NCI-H460 (cell line): ENCODE measurements at regions not wholly inside any gene's neighbourhood (a gene's known extent, or its start where the extent isn't known, plus 50 kb on each side); places are given as distances from the start of the nearest gene placed in this dataset.

ENCODE experiments used
- DNase-seq: peaks from one replicate; pipeline ENCODE4 v3.0.0-alpha.2; 2016; ENCODE audit warnings: low read depth; ENCODE audit errors: extremely low read depth

DNA sequence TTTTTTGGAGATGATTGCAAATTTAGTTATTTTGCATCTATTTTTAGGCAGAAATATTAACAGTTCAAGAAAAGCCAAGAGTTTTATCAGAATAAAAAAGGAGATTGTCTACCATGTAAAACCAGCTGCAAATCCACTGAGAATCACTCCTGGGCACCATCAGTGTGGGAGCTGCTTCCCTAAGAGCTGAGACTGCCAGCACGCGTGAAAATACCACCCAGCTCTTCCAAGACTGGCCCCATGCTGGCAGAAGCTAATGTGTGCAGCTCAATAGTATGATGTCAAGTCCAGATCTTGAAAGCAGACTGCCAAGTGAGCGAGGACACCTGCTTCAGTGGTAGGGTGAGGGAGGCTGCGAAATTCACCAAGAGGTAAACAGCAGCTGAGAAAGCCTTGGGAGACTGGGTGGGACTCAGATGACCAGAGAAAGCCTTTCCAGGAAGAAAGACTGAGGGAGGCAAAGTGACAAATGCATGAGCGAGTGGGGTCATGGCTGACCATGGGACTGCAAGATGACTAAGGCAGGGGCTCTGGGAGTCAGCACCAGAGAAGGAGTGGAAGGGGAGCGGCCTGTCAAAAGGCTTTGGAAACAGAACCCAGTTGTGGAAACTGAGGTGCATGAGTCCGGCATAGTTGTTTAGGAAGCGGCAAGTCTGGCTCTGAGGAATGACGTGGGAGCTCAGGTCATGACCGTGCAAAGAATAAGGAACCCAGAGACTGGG lies 200.9 kb downstream of the GADD45G start:
- no peak for DNase-seq

DNA sequence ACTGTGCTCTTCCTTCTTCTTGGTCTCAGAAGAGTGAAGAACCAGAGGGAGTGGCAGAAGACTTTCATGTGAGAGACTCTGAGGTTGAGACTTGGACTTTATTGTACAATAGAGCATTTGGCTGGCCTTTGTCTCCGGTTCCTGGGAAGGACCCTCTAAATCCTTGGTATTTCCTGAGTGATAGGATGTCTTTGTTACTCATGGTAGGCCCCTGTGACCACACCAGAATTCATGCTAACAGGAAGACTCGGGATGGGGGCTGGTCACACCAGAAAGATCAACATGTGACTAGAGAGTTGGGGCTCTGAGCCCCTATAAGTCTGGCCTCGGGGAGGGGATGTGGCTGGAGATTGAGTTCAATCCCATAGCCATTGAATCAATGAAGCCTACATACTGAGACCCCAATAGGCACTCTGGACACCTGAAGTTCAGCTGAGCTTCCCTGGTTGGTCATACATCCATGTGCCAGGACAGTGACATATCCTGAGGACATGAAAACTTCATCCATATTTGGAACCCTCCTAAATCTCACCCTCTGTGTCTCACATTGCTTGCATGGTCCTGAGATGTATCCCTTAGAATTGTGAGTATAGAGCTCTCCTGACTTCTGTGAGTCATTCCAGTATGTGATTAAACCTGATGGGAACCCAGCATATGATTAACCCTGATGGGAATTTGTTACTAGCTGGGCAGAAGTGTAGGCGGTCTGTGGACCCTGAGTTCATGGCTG lies 201.7 kb downstream of the GADD45G start:
- DNase-seq, result no peak

DNA sequence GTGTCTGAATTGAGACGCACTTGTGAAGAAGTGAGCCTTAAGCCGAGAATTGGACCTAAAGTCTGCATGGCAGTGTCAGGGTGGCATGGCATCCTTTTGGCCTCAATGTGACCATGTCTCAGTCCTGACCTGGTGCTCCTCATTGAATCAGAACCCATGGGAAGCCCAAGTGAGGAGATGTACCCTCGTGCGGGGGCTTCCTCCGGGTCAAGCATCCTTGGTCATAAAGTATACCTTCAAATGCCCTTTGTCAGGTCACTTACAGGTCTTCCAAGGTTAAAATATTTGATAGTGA lies 202.2 kb downstream of the GADD45G start:
- DNase-seq, result no peak

DNA sequence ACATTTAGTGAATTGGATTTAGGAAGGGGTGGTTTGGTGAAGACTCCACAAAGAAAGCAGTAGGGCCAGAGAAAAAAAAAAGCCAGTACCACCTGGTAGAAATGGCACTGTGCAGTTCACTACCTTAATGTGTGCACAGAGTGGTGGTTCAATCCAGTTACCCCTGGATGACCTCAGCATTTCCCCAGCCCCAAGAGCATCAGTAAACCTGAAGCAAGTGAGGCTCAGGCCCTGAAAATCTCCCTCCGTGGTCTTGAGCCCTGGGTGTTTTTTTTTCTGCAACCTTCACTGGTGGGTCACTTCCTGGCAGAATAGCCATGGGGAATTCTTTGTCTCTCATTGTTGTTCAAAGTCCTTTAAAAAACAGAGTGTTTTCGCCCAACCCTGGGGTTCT lies 202.9 kb downstream of the GADD45G start:
- DNase-seq, result no peak

- DNase-seq, result no peak
Measured at GRCh38 chr9:89808076-89808755, 203.4 kb downstream of the GADD45G start.

DNA sequence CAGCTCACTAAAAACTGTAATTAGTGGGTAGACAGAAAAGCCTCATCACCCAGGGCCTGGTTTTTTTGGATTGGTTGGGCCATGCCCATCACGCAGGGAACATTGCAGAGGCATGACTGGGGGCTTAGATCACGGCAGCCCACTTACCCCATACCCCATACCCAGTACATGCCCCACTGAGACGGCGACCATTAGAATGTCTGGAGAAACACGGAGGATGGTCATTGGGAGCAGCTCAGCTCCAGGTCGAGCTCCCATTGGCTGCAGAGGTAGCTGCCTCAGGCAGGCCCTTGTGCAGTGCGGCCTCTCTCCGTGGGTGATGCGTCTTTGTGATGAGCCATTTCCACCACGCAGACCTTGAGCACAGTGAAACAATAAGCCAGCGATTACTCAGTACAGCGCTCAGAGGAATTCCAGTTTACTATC lies 204.0 kb downstream of the GADD45G start:
- DNase-seq, result no peak

DNA sequence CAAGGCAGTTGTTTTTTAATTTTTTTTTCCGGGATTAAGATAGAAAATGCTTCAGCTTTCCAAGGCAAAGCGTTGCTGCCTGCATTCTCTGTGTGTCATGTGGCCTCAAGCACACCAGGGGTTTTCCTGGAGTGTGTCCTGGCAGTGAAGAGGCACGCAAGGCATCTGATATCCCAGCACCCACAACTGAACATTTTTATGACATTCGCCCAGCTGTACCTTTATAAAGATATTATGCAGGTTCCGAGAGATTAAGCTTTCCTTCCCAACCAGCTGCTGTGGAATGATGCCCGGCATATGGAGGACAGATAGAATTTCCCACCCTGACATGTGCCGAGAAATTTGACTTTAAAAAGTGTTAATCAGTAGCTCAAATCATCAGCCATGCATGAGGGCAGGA lies 205.6 kb downstream of the GADD45G start:
- no peak for DNase-seq

DNA sequence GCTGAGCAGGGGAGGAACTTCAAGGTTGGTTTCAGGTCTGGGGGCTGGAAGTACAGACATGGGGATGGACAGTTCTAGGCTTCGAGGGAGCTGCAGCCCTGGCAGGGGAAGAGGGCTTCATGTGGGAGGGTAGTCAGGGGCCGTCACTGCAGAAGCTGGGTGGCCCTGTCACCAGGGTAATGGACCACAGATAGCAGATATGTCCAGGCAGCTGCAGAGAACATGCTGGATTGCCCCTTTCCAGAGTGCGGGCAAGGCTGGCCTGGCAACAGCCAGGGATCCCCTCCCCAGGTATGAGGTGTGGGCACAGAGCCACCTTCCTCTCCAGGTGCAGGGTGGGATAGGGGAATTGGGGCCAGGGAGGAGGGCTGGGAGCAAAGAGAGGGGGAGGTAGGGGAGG lies 206.5 kb downstream of the GADD45G start:
- DNase-seq, result no peak

DNA sequence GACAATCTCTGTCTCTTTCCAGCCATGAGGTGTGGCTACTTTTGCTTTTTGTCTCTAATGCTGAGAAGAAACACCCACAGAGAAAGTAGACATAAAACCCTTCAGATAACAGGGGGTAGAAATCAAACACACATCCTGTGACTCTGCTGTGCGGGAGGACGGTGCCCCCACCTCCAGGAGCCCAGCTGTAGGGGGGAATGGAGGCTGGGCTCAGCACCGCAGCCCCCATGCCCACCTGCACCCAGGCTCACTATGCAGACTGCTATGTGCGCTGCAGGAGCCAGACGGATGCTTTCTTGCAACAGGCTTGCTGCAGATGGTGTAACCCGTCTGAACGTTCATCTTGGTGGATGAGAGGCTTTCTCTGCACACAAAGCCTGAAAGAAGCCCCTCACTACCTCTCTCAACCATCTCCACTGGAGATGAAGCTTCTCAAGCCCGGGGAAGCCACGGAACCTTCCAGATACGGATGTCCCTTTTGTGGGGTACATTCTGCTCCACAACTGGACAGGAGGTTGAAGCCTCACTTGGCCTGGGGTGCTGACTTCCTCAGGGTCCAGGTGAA lies 207.2 kb downstream of the GADD45G start:
- no peak for DNase-seq

DNA sequence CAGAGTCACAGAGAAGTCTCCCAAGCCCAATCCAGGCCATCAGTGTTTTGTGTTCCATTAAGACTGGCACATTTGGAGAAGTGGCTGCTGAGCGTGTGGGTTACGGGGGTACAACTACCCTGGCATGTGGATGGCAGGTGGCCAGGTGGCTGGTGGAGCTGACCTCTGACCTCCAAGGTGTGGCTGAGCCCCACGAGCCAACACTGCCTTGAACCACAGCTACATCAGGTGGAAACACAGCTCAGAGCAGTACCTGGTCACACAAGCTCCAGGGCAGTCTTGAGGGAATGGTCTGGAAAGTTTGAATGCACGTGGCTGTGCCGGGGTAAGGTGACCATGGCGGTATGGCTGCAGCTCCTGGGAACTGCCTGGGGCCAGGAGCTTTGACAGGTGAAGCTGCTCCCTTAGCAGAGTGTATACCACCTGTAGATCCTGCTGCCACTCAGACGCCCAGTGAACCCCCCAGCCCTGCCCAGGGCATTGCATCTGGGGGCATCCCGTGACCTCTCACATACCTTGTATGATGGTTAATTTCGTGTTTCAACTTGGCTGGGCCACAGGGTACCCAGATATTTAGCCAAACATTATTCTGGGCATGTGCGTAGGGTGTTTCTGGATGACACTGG lies 207.9 kb downstream of the GADD45G start:
- no peak for DNase-seq

DNA sequence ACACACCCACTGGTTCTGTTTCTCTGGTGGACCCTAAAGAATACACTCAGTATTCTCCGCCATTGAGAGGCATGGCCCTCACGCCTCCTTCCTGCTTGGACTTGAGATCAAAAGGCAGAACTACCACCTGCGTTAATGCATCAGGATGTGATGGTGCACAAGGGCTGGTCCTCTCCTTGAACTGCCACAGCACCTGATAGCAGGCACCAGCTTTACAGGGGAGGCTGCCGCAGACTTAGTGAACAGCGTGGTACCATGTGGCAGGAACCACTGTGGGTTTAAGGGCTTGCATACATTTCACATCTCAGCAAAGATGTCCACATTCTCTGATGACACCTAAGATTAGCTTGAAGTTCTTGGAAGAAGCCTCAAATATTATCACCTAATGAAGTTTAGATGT lies 208.7 kb downstream of the GADD45G start:
- DNase-seq, result no peak

DNA sequence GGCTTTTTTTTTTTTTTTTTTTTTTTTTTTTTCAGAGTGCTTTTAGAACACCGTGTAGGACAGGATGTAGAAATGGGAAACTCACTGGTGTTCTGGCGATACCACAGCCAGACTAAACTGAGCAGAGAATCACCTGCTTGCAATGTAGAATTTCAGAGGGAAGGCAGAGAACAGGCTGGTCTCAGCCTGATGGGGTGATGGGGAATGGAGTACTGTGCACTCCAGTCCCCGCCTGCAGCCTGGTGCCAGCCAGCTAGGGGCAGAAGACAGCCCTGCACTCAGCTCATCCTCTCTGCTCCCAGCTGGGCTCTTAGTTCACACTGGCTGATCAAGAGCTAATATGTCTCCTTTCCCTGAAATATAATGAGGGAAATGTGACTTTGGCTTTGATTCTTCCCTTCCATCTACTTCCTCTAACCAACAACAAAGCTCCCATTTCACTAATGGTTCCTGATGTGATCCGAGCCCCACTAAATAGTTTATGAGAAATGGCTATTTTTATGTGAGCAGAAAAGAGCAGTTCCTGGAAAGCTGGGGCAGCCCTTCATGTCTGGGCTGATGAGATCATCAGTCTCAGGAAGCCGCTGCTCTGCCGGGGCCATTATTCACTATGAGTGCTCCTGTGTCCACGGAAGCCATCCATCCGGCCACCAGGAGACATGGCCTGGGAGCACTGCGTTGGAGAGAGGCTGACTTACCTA lies 209.7 kb downstream of the GADD45G start:
- no peak for DNase-seq

GRCh38 chr9:89815061-89815902 lies 210.5 kb downstream of the GADD45G start:
- no peak for DNase-seq

DNA sequence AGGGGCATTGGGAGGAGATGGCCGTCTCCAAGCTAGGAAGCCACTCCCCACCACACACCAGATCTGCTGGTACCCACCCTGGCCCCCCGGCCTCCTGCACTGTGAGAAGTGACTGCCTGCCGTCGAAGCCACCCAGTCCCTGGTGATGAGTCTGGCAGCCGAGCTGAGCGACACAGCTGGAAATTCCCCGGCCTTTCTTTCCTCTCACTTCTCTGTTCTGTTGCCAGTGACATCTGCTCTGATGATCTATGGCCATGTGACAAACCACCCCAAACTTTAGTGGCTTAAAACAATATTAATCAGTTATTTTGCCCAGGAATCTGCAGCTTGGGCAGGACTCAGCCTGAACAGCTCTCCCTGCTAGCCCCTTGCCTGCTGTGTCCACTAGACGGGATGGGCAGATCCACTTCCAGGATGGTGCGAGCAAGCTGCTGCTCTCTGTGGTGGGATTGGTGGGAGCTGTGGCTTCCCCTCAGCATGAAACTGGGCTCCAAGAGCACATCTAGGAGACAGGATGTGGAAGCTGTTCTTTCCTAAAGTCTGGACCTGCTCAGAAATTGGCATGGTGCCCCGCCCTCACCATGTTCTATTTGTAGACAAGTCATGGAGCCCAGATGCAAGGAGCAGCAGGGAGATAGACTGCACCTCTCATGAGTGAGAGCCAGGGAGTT lies 211.2 kb downstream of the GADD45G start:
- no peak for DNase-seq

DNA sequence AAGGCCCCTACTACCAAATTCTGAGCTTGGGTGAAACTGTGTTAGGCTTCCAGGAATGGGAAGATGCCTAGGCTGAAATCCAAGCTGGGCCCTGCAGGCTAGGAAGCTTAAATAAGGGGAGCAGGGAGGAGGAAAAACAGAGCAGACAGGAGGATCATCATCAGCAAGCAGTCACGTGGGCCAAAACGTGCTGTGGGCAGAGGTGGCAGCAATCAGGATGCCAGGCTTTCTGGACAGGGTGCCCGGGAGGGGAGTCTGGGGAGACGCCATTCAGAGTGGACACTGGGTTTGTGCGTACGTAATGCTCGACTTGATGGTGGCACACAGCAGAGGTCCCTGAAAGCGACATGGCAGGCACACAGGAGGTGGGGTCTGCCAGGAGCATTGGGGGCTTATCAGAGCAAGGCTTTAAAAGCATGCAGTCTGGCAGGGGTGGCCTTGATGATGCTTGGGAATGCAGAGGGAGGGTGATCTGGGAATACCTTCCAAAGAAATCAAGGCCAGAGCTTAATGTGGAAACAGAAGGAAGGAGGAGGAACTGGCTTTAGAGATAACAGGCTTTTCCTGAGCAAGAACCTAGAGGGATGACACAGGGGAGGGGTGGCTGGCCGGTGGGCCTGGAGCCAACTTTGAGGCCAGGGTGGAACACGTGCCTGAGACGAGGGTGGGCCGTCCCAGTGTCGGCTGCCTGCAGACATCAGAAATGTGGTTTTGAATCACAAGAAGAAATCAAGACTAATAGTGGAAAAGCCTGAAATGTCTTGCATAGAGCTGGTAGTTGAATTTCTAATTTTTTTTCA lies 212.5 kb downstream of the GADD45G start:
- DNase-seq, result no peak

DNA sequence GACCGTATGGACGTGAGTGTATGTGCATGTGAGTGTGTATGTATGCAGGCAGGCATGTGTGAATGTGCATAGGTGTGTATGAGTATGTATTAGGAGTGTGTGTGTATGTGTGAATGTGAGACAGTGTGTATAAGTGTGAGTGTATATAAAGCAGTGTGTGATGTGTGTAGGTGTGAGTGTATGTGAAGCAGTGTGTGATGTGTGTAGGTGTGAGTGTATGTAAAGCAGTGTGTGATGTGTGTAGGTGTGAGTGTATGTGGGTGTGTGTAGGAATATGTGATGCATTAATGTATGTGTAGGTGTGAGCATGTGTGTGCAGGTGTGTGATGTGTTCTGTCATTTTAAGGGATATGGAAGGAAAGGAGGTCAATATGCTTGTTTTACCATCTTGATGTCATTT lies 215.5 kb downstream of the GADD45G start:
- no peak for DNase-seq

DNA sequence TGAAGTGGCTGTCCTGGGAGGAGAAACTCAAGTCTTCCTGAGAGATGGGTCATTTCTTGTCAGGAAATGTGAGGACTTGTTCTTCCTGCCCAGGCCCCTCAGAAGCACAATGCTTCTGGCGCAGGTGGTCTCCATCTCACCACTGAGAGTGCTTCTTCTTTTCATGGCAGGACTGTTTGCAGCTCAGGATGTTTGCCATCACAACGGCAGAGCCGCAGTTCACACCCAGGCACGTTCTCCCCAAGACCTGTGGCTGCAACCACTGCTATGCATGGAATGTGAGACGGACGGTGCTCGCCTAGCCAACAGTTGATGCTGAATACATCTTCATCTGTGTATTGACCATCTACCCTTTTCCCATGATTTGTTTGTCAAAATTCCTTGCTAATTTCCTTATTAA lies 216.3 kb downstream of the GADD45G start:
- no peak for DNase-seq

DNA sequence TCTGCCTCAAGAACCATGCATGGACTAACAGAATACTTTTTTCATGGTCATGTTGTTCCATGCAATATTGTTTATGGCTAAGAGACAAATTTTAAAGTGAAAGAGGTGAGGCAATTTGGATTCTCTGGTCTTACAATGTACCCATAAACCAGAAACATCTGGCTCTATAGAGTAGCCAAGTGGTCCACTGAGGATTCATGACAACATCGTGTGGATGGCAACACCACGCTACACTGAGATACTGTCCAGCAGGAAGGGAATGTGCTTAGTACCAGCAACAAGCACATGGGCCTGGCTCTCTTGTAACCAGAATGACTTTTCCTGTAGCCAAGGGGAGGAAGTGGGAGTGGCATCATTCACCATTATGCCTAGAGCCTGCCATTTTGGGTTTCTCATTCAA lies 218.2 kb downstream of the GADD45G start:
- no peak for DNase-seq
